ENCODE measurements at regions not wholly inside any gene's neighbourhood (a gene's known extent, or its start where the extent isn't known, plus 50 kb on each side); places are given as distances from the start of the nearest gene placed in this dataset.

DNA sequence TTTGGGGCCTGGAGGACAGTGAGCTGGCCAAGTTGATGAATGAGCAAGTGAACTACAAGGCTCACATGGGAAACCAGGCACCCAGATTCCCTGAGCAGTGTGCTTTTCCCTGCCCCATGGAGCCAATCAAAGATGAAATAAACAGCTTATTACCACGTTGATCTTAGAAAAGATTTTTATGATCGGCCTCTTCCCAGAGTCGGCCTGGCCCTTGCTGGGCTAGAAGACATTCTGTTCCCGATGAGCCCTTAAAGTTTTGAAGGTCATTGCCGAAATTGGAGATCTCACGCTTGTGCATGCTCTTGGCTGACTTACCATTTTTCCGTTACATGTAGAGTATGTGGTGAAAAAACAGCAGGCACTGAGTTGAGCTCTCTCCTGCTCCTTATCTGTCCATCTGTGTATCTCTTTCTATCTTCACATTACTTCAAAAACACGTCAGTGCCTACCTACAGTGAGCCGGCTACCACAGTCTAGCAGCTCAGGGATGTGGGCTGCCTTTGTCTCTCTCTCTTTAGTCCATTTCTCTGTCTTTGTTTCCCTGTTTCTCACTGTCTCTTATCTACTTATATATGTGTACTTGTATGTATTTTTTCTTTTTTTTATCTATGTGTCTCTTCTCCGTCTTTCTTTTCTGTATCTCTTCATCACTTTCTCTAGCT, 248.8 kb upstream of the USP24 start:
- TF ChIP-seq, protein P1, sequence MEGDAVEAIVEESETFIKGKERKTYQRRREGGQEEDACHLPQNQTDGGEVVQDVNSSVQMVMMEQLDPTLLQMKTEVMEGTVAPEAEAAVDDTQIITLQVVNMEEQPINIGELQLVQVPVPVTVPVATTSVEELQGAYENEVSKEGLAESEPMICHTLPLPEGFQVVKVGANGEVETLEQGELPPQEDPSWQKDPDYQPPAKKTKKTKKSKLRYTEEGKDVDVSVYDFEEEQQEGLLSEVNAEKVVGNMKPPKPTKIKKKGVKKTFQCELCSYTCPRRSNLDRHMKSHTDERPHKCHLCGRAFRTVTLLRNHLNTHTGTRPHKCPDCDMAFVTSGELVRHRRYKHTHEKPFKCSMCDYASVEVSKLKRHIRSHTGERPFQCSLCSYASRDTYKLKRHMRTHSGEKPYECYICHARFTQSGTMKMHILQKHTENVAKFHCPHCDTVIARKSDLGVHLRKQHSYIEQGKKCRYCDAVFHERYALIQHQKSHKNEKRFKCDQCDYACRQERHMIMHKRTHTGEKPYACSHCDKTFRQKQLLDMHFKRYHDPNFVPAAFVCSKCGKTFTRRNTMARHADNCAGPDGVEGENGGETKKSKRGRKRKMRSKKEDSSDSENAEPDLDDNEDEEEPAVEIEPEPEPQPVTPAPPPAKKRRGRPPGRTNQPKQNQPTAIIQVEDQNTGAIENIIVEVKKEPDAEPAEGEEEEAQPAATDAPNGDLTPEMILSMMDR (IDR thresholded peaks at IDR 0.05; ENCODE audit: insufficient read depth, low read depth, low read length), result no peak
- H3K4me3 ChIP-seq (ENCODE audit: low read depth, low read length), result no peak overlapping the region
- DNase-seq (ENCODE audit: low read depth), result peak; percentile 38

DNA sequence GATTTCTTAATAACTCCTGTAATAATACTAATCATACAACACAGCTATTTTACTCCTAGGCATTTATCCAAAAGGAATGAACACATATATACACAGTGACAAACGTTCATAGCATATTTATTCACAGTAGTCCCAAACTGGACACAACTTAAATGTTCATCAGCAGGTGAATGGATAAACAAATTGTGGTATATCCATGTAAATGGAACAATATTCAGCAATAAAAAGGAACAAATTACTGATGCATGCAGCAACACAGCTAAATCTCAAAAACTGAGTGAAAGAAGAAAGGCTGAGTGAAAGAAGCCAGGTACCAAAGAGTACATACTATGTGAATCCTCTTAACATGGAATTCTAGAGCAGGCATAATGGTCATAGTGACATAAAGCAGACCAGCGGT, 242.7 kb upstream of the USP24 start:
- DNase-seq (ENCODE audit: low read depth), result no peak
- no peak overlapping the region for H3K4me3 ChIP-seq (ENCODE audit: low read depth, low read length)
- TF ChIP-seq, protein P1 (IDR thresholded peaks at IDR 0.05; ENCODE audit: insufficient read depth, low read depth, low read length), result no peak

DNA sequence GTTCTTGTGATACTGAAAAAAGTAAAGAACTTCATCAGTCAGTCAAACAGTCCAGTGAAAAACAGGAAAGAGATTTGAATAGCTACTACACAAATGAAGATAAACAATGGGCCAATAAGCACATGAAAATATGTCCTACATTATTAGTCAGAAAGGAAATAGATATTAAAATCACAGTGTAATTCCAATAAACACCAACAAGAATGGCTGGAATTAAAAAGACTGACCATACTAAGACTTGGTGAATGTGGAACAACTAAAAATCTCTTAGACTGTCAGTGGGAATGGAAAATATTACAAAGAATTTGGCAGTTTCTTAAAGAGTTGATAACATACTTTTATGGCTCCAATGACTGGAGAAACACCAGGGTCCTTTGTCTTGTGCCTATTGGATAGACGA, 241.8 kb upstream of the USP24 start:
- TF ChIP-seq, protein P1 (IDR thresholded peaks at IDR 0.05; ENCODE audit: insufficient read depth, low read depth, low read length), result no peak
- DNase-seq (ENCODE audit: low read depth), result no peak
- H3K4me3 ChIP-seq (ENCODE audit: low read depth, low read length), result no peak overlapping the region

DNA sequence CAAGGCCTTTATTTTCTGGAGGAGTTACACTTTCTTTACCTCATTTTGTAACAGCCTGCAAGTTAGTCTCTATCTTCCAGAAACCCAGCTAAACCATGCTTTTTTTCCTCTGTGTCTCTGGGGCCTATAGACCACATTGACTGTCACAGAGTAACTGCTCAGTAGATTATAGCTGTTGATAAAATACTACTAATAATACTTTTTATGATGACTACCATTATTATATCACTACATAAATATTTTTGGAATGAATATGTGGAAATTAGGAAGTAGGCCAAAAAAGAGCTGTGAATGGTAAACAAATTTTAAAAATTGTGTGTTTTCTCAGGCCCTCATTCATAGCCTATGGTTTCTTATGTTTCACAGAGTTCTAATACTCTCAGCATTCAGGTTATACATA, 233.1 kb upstream of the USP24 start:
- TF ChIP-seq, protein P1 (IDR thresholded peaks at IDR 0.05; ENCODE audit: insufficient read depth, low read depth, low read length), result no peak
- no peak overlapping the region for H3K4me3 ChIP-seq (ENCODE audit: low read depth, low read length)
- DNase-seq (ENCODE audit: low read depth), result no peak

DNA sequence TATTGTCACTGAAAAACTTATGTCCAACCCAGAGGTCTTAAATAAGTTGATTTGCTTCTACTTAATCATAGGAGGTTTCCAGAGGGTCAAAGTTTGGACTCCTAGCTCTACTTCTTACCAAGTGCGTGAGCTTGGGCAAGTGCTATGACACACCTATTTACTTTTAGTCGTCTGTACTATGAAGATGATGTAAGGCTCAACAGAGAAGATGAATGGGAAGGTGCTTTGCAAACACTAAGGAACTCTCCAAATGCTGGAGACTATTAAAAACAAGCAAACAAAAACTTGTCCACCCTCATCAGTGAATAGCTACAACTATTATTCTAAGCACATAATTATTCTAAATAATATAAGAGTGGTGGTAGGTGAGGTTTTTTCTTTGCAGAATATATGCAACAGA, 232.3 kb upstream of the USP24 start:
- no peak overlapping the region for H3K4me3 ChIP-seq (ENCODE audit: low read depth, low read length)
- TF ChIP-seq, protein P1 (IDR thresholded peaks at IDR 0.05; ENCODE audit: insufficient read depth, low read depth, low read length), result no peak
- DNase-seq (ENCODE audit: low read depth), result no peak

DNA sequence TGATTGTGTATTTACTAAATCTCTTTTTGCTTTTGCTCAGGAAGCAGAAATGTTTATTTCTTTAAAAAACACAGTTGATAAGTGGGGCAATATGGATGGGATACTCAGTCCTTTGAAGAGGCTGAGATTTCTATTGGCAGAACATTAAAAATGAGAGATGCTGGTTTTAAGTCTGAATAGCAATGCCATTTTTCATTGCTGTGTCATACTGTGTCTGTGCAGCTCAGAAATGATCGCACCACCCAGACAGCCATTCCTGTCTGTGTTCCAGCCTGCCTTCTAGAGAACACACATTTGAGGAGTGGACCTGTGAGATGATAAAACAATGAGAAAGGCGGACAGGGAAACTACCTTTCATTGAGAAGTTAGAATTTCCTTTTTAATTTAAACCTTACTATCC, 231.2 kb upstream of the USP24 start:
- no peak for DNase-seq (ENCODE audit: low read depth)
- TF ChIP-seq, protein P1 (IDR thresholded peaks at IDR 0.05; ENCODE audit: insufficient read depth, low read depth, low read length), result no peak
- H3K4me3 ChIP-seq (ENCODE audit: low read depth, low read length), result no peak overlapping the region

DNA sequence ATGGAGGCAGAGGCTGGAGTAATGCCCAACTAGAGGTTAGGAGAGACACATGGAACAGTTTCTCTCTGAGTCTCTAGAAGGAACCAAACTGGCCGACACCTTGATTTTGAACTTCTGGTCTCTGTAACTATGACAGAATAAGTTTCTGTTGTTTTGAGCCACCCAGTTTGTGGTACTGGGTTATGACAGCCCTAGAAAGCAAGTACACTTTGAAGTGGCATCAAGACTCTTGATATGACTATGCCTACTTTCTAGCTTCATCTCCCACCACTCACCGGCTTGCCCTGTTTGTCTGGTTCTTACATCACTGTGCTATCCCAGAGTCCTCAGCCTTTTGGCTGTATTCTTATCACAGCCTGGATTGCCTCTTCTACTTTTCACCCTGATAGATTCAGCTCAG, 230.3 kb upstream of the USP24 start:
- no peak overlapping the region for H3K4me3 ChIP-seq (ENCODE audit: low read depth, low read length)
- TF ChIP-seq, protein P1 (IDR thresholded peaks at IDR 0.05; ENCODE audit: insufficient read depth, low read depth, low read length), result no peak
- DNase-seq (ENCODE audit: low read depth), result no peak
